PC-3 (cell line): ENCODE measurements at regions not wholly inside any gene's neighbourhood (a gene's known extent, or its start where the extent isn't known, plus 50 kb on each side); places are given as distances from the start of the nearest gene placed in this dataset.

Source experiments
- ATAC-seq: fragments of 200-7000 bp; cut with Tn5 transposase; 2 replicates; pipeline ENCODE4 v1.9.1; 2020; ENCODE audit warnings: mild to moderate bottlenecking, moderate library complexity
- BruUV-seq: library from RNA; stranded (reverse); fragments of 400-500 nt; replicated peaks from 2 replicates; lab custom pipeline; 2021; lab: Mats Ljungman, UMichigan
- CTCF ChIA-PET: fragments of 300-600 bp; sonication (Branson Sonifier 250); formaldehyde crosslinking; loops from one replicate; lab custom pipeline; 2022; ENCODE audit warnings: antibody characterized with exemption; lab: Charles Lee
- POLR2A ChIA-PET: fragments of 300-600 bp; sonication (Branson Sonifier 250); formaldehyde crosslinking; loops from one replicate; lab custom pipeline; 2022; ENCODE audit warnings: antibody characterized with exemption; ENCODE audit not compliant: unreplicated experiment; lab: Charles Lee
- DNase-seq: peaks from one replicate; pipeline ENCODE4 v3.0.0-alpha.2; 2015
- H2AFZ ChIP-seq: fragments of 300-600 bp; sonication (generic); 2 replicates; pipeline ENCODE4 v1.6.0; 2016; ENCODE audit warnings: antibody characterized with exemption, low read length
- H3F3A ChIP-seq: fragments of 300-600 bp; sonication (generic); one replicate; pipeline ENCODE4 v1.6.0; 2017; ENCODE audit warnings: antibody characterized with exemption, low read length, control low read depth, mild to moderate bottlenecking; ENCODE audit not compliant: unreplicated experiment
- H3K27ac ChIP-seq: fragments of 300-600 bp; sonication (generic); 2 replicates; pipeline ENCODE4 v1.5.1; 2016; ENCODE audit warnings: mild to moderate bottlenecking, low read length
- H3K27me3 ChIP-seq: fragments of 300-600 bp; sonication (generic); 2 replicates; pipeline ENCODE4 v1.6.1; 2016; ENCODE audit warnings: low read length, mixed read lengths
- H3K36me3 ChIP-seq: fragments of 300-600 bp; sonication (generic); 2 replicates; pipeline ENCODE4 v1.6.1; 2016; ENCODE audit warnings: low read depth, mixed run types, low read length, mixed read lengths
- H3K4me1 ChIP-seq: fragments of 300-600 bp; sonication (generic); 2 replicates; pipeline ENCODE4 v1.5.1; 2016; ENCODE audit warnings: low read length; ENCODE audit not compliant: insufficient read depth
- H3K4me2 ChIP-seq: fragments of 300-600 bp; sonication (generic); 2 replicates; pipeline ENCODE4 v1.6.0; 2016; ENCODE audit warnings: low read length
- H3K4me3 ChIP-seq: fragments of 300-600 bp; sonication (generic); 2 replicates; pipeline ENCODE4 v1.5.1; 2016; ENCODE audit warnings: mild to moderate bottlenecking, low read length, mixed read lengths
- H3K79me2 ChIP-seq: fragments of 300-600 bp; sonication (generic); 2 replicates; pipeline ENCODE4 v1.6.1; 2017; ENCODE audit warnings: low read length, mixed read lengths
- H3K9ac ChIP-seq: fragments of 300-600 bp; sonication (generic); 2 replicates; pipeline ENCODE4 v1.6.0; 2016; ENCODE audit warnings: mild to moderate bottlenecking, low read length
- H3K9me2 ChIP-seq: fragments of 300-600 bp; sonication (generic); replicated peaks from 2 replicates; pipeline ENCODE4 v1.6.1; 2016; ENCODE audit warnings: mixed run types, low read length, mixed read lengths
- H3K9me3 ChIP-seq: fragments of 300-600 bp; sonication (generic); 2 replicates; pipeline ENCODE4 v1.6.1; 2016; ENCODE audit warnings: low read length, mixed read lengths
- H4K20me1 ChIP-seq: fragments of 300-600 bp; sonication (generic); 2 replicates; pipeline ENCODE4 v1.6.1; 2016; ENCODE audit warnings: low read length, mixed read lengths
- EZH2 ChIP-seq: fragments of 300-600 bp; sonication (generic); IDR thresholded peaks from one replicate; pipeline ENCODE4 v1.6.1; 2017; ENCODE audit warnings: antibody characterized with exemption, mild to moderate bottlenecking, low read length; ENCODE audit not compliant: unreplicated experiment
- EZH2phosphoT487 ChIP-seq: fragments of 300-600 bp; sonication (generic); IDR thresholded peaks from 2 replicates; pipeline ENCODE4 v1.6.1; 2018; ENCODE audit warnings: mild to moderate bottlenecking, antibody characterized with exemption, low read length, borderline replicate concordance
- intact Hi-C: fragments of 100-400 bp; cut with micrococcal nuclease; formaldehyde crosslinking; loops from 2 replicates; pipeline ENCODE4 v1.9.0; 2023
- TF ChIP-seq, protein P1 (sequence below): fragments of 300-600 bp; sonication (generic); conservative IDR thresholded peaks from 2 replicates; pipeline ENCODE4 v1.5.1; 2017; ENCODE audit warnings: antibody characterized with exemption, low read depth, mild to moderate bottlenecking, low read length

DNA sequence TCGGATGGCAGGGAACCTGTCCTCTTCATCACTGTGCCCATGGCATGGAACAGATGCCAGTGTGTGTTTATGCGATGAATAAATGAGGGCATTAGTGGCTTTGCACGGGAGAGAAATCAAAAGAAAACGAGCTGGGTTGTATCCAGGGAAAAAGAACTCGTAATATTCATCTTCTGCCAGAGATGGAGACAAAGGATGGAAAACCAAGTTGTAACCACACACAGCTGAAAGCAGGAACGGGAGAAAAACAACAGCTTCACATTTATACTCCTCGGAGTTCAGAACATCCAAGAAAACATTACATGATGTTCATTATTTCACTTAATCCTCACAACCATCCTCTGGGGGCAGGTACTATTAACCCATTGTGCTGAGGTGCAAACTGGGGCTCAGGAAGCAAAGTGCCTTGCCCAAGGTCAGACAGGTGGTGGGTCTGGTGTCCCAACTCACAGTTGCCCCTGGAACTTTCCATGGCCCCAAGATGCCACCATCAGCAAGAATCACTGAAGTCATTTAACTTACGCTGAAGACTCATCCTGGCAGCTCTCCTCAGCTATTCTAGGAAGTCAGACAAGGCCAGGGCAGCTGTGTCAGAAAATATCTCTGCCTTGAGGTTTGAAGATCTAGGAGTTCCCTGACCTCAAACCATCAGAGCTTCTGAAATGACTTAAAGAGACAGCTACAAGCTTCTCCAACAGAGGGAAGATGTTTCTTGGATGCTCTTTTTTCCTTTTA, 250.4 kb downstream of the NSG2 start:
- H3K27ac ChIP-seq, result no peak overlapping the region
- H3K4me1 ChIP-seq, result no peaks in the 10 kb centered on the region
- H3K9ac ChIP-seq, result no peak overlapping the region
- H3K27me3 ChIP-seq, result peaks cover 42% of the 10 kb centered on the region
- no peak for TF ChIP-seq EZH2
- TF ChIP-seq, protein P1, sequence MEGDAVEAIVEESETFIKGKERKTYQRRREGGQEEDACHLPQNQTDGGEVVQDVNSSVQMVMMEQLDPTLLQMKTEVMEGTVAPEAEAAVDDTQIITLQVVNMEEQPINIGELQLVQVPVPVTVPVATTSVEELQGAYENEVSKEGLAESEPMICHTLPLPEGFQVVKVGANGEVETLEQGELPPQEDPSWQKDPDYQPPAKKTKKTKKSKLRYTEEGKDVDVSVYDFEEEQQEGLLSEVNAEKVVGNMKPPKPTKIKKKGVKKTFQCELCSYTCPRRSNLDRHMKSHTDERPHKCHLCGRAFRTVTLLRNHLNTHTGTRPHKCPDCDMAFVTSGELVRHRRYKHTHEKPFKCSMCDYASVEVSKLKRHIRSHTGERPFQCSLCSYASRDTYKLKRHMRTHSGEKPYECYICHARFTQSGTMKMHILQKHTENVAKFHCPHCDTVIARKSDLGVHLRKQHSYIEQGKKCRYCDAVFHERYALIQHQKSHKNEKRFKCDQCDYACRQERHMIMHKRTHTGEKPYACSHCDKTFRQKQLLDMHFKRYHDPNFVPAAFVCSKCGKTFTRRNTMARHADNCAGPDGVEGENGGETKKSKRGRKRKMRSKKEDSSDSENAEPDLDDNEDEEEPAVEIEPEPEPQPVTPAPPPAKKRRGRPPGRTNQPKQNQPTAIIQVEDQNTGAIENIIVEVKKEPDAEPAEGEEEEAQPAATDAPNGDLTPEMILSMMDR, result no peak
- TF ChIP-seq EZH2phosphoT487, result no peak
- DNase-seq (no peak), ATAC-seq (no peak)
- H3K79me2 ChIP-seq, result no peaks in the 10 kb centered on the region
- H3K4me2 ChIP-seq, result no peak overlapping the region
- H3K9me2 ChIP-seq, result no peaks in the 10 kb centered on the region
- no TSS peak for BruUV-seq
- CTCF ChIA-PET, result no interaction called here
- no peaks in the 10 kb centered on the region for H3F3A ChIP-seq
- no peak overlapping the region for H2AFZ ChIP-seq
- intact Hi-C loops, result no loop called here
- H3K4me3 ChIP-seq, result no peak overlapping the region
- POLR2A ChIA-PET, result no interaction called here
- no peaks in the 10 kb centered on the region for H4K20me1 ChIP-seq
- H3K36me3 ChIP-seq, result no peaks in the 10 kb centered on the region
- H3K9me3 ChIP-seq, result no peaks in the 10 kb centered on the region

GRCh38 chr5:174300118-174300940, 254.8 kb downstream of the NSG2 start:
- DNase-seq, result no peak
- ATAC-seq, result no peak
- ChIA-PET CTCF (no interaction called here), POLR2A (no interaction called here)
- Histone ChIP-seq H3K4me3 (no peak overlapping the region), H3K27ac (no peak overlapping the region), H3K4me2 (no peak overlapping the region), H2AFZ (no peak overlapping the region), H3K4me1 (no peaks in the 10 kb centered on the region), H4K20me1 (no peaks in the 10 kb centered on the region), H3K9me3 (no peaks in the 10 kb centered on the region), H3K9ac (no peak overlapping the region), H3K79me2 (no peaks in the 10 kb centered on the region), H3F3A (no peaks in the 10 kb centered on the region), H3K27me3 (peaks cover 61% of the 10 kb centered on the region), H3K9me2 (no peaks in the 10 kb centered on the region), H3K36me3 (no peaks in the 10 kb centered on the region)
- no TSS peak for BruUV-seq
- intact Hi-C loops, result no loop called here
- TF ChIP-seq, protein P1, result no peak
- TF ChIP-seq EZH2 (no peak), EZH2phosphoT487 (no peak)
